Lower leg skin (tissue), 3 donors: ENCODE measurements at regions not wholly inside any gene's neighbourhood (a gene's known extent, or its start where the extent isn't known, plus 50 kb on each side); places are given as distances from the start of the nearest gene placed in this dataset.

Source experiments
- CTCF ChIP-seq, 3 donors: fragments of 450-650 bp; IDR thresholded peaks; one replicate each; pipeline ENCODE4 v1.5.1; 2016; ENCODE audit warnings: antibody characterized with exemption in 3 of 3, mild to moderate bottlenecking in 3 of 3, moderate library complexity in 2 of 3
- POLR2A ChIP-seq, 2 donors: fragments of 450-650 bp; IDR thresholded peaks; one replicate each; pipeline ENCODE4 v1.6.1; 2016 to 2017; ENCODE audit warnings: antibody characterized with exemption in 2 of 2, mild to moderate bottlenecking in 1 of 2, moderate library complexity in 1 of 2

- TF ChIP-seq CTCF (IDR thresholded peaks at IDR 0.05) (no peak), POLR2A (IDR thresholded peaks at IDR 0.05) (no peak)
Measured at GRCh38 chr3:24769918-24770317, 275.3 kb upstream of the THRB start.
